CD4-positive, alpha-beta T cell treated with Interleukin-21 for 1 hour (primary cell): ENCODE measurements at regions not wholly inside any gene's neighbourhood (a gene's known extent, or its start where the extent isn't known, plus 50 kb on each side); places are given as distances from the start of the nearest gene placed in this dataset.
"Not testable (repeated sequence)": the region's sequence is repeated elsewhere in the genome, so short reads cannot be mapped to it uniquely, and the experiment has no call there.

Experiments used
- DNase-seq: peaks from one replicate; pipeline ENCODE4 v3.0.0-alpha.2; 2020

DNA sequence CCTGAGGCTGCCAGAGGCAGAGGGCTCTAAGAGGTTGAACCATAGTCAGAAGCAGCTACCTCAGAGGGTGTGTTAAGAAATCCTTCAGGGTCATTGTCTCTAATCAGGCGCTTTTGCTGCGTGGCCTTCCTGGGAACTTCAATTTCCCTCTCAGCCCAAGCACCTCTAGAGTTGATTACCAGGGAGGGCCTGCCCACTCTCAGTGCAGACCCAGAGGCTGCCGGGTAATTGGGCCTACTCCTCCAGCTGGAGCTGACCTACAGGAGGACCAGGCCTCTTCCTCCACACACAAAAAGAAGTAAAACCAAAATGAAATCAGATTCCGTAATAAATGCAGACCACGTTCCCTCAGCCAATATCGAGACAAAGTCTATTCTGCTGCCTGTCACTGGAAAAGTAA is 305.0 kb upstream of the CCL2 start:
- DNase-seq = no peak

DNA sequence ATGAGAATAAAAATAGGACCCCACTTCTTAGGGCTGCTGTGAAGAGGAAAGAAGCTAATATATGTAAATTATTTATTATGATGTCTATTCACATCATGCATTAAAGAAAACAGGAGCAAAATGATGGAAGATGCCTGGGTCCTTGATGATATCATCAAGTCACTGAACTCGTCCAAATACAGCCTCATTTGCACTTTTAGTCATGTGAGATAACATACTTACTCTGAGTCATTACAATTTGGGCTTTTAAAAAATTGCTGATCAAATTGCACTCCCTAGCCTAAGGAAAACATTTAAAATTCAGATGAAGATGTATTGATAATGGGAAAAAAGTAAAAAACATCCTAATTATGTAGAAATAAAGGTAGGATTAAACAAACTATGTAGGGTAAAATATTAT is 302.7 kb upstream of the CCL2 start:
- no peak for DNase-seq

DNA sequence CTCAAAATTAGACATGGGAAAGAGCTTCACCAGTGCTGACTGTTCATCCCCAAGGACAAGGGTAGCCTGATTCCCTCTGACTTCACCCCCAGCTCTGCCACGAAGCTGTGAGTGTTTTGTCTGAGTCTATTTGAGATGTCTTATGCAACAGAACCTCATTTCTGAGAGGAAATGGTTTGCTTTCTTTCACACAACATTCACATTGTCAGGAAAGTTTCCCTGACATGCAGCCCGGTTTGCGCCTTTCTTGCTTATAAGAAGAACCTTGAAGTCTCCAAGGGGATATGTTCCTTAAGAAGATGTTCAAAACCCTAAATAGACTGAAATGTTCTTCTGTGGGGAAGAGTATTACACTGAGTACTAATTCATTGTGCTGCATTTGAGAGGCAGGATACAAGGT is 300.5 kb upstream of the CCL2 start:
- no peak for DNase-seq

GRCh38 chr17:33955461-33955860 is 299.6 kb upstream of the CCL2 start:
- no peak for DNase-seq

DNA sequence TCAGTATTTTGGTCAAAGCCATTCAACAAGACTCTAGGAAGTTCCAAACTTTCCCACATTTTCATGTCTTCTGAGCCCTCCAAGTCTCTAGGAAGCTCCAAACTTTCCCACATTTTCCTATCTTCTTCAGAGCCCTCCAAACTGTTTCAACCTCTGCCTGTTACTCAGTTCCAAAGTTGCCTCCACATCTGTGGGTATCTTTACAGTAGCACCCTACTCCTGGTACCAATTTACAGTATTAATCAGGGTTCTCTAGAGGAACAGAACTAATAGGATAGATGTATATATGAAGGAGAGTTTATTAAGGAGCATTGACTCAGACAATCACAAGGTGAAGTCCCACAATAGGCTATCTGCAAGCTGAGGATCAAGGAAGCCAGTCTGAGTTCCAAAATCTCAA is 296.0 kb upstream of the CCL2 start:
- DNase-seq = not testable (repeated sequence)

GRCh38 chr17:33962857-33963655 is 292.0 kb upstream of the CCL2 start:
- no peak for DNase-seq

DNA sequence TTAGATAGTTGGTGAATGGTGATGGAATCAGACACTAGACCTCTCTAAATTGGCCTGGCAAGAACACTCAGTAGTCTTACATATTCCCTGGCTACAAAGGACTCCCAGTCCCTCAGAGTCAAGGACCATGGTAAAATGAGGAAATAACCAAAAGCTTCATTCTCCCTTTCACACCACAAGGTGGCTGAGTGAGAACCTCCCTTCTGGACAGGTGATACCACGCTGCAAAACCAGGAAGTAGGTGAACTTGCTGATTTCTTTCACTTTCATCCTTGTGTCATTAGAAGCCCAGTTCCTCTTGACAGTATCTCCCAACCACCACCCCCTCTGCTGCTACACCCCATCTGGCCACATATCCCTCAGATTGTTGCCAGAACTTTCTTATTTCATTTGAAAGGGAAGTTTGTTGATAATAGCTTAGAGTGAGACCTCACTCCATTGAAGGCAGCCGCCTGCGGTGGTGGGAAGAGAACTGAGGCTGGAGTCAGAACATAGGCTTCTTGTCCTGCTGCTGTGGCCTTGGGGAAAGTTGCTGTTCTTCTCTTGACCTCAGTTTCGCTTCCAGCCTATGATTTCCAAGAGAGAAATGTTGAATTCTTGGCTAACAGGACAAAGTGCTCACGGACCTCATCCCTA is 290.6 kb upstream of the CCL2 start:
- peak; percentile 43 for DNase-seq

GRCh38 chr17:33966410-33967059 is 288.6 kb upstream of the CCL2 start:
- DNase-seq = no peak

DNA sequence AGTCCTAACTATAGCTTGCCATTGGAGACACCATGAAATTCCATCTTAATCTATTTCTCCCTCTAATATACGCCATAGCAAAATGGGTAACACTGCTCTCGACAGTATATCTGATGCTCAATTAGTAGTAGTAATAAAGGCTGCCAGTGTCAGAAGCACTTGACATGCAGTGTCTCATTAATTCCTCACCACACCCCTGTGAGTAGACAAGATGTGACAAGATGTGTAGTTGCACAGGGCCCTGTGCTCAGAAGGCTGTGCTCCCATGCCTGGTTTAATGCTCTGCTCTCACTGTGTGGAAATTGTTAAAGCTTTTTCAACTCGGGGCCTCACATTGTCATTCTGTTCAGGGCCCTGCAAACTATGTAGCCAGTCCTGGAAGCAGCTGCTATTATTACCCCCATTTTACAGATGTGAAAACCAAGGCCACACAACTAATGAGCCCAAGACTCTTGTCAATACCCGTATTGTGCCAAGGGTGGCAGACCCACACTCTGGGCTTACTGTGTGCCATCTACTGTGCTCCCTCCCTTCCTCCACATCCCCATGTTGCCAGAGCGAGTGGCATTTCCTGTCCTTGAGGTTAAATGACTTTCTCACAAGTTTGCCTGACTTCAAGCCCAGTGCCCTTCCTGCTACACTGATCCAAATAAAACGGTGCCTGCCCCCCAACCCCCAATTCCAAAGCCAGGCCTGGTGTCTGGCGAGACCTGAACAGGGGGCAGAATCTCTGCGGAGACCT is 287.3 kb upstream of the CCL2 start:
- DNase-seq = no peak

- peak; percentile 38 for DNase-seq
These were observed 286.6 kb upstream of the CCL2 start for GRCh38 chr17:33968350-33969044.

- no peak for DNase-seq
These were observed 284.8 kb upstream of the CCL2 start for GRCh38 chr17:33970279-33970678.

DNA sequence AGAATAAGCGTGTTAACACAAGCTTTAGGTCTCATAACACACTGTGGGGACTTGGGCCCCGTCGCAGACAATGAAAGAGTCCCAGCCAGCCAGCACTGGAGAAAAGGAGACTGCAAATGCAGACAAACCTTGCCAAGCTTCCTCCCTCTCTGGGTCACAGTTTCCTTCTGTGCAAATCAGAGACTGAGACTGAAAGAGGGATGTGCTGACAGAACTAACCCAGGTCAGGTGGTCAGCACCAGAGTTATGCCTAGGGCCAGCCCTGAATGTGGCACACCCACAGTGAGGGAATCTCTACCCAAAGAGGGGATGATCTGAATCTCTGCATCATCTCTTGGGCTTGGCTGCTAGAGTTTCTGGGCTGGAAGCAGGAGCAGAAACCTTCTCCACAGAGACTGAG is 282.3 kb upstream of the CCL2 start:
- DNase-seq = no peak

DNA sequence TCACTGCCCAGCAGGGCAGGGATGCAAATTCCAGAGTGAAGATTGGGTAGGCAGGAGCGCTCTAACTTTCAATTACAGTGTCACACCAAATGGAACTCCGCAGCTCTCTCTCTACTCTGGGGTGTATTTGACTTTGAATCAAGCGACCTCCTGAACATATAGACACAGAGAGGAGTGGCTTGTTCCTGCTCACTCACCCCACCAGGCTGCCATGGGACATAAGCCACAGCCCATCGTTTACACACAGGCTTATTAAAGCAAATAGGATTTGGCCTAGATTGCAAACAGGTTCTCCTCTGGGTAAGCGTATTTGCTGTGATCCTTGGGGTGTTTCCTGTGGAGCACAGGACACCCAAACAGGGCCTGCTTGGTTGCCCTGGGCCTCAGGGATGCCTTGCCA is 281.6 kb upstream of the CCL2 start:
- DNase-seq = no peak

DNA sequence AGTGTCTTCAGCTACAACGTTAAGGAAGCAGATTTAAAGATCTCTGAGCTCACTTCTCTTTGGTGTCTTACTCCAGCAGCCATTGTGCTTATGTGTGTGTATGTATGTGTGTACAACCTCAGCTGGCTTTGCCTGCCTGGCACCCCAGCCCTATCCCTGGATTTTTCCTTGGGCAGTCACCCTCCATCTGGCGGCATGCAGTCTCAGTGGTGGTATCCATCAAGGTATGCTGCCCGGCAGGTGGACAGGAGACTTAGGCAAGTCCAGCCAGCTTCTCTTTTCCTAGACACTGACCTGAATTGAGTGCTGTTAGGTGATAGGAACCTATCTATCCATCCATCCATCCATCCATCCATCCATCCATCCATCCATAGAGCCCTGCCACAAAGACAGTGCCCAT is 280.8 kb upstream of the CCL2 start:
- no peak for DNase-seq

DNA sequence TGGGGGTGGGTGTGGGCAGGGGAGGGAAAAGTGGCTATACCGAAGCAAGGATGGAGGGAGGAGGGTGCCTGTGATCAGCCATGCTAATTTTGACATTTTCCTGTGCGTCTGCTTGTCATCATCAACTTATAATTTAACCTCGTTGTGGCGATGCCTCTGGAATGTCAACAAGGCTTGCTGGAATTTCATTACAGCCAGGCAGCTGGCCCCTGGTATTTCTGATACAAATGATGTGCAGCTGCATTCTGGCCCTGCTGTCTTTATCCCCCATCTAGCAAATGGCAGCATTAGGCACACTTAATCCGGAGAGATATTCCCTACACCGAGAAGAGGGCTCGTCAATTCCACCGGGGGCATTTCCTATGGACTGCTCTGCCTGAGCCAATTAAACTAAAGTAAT is 278.3 kb upstream of the CCL2 start:
- DNase-seq = no peak

- no peak for DNase-seq
These were observed 277.2 kb upstream of the CCL2 start for GRCh38 chr17:33977729-33978514.

GRCh38 chr17:33978889-33979288 is 276.2 kb upstream of the CCL2 start:
- DNase-seq = no peak

GRCh38 chr17:33980193-33980592 is 274.9 kb upstream of the CCL2 start:
- no peak for DNase-seq

- no peak for DNase-seq
These were observed 273.1 kb upstream of the CCL2 start for GRCh38 chr17:33981711-33982601.

GRCh38 chr17:33982909-33983308 is 272.2 kb upstream of the CCL2 start:
- DNase-seq = no peak
